ENCODE measurements at regions not wholly inside any gene's neighbourhood (a gene's known extent, or its start where the extent isn't known, plus 50 kb on each side); places are given as distances from the start of the nearest gene placed in this dataset.

GRCh38 chr10:125226005-125226404, 65.6 kb upstream of the CTBP2 start:
- Histone ChIP-seq H3K79me2 (ENCODE audit: insufficient read depth, low read length) (no peaks in the 10 kb centered on the region), H3K36me3 (ENCODE audit: insufficient read depth, low read length) (no peaks in the 10 kb centered on the region), H3K9me3 (ENCODE audit: insufficient read depth, low read depth, low read length) (peaks cover 8% of the 10 kb centered on the region; the same call in 1 of the 2 replicates), H3K4me2 (ENCODE audit: low read depth, low read length, poor library complexity, severe bottlenecking) (no peak overlapping the region), H3K27me3 (ENCODE audit: insufficient read depth, low read length, poor library complexity, severe bottlenecking) (no peaks in the 10 kb centered on the region), H4K20me1 (ENCODE audit: insufficient read depth, low read length, poor library complexity, severe bottlenecking) (no peaks in the 10 kb centered on the region), H2AFZ (ENCODE audit: low read length) (no peak overlapping the region), H3K9ac (ENCODE audit: low read depth, low read length, poor library complexity, severe bottlenecking) (no peak overlapping the region), H3K9me2 (replicated peaks; ENCODE audit: low read depth, low read length) (no peaks in the 10 kb centered on the region), H3F3A (ENCODE audit: low read depth) (no peaks in the 10 kb centered on the region), H3K4me1 (ENCODE audit: insufficient read depth, low read length, poor library complexity, severe bottlenecking) (no peaks in the 10 kb centered on the region), H3K4me3 (ENCODE audit: low read length, poor library complexity, severe bottlenecking) (no peak overlapping the region)
- TF ChIP-seq EZH2phosphoT487 (IDR thresholded peaks at IDR 0.05; ENCODE audit: borderline replicate concordance) = no peak
- no peak for TF ChIP-seq CTCF (conservative IDR thresholded peaks at IDR 0.05; ENCODE audit: low read length)

GRCh38 chr10:125225051-125225450, 64.7 kb upstream of the CTBP2 start:
- H2AFZ ChIP-seq (ENCODE audit: low read length) = no peak overlapping the region
- H4K20me1 ChIP-seq (ENCODE audit: insufficient read depth, low read length, poor library complexity, severe bottlenecking) = no peaks in the 10 kb centered on the region
- H3F3A ChIP-seq (ENCODE audit: low read depth) = no peaks in the 10 kb centered on the region
- H3K9me3 ChIP-seq (ENCODE audit: insufficient read depth, low read depth, low read length) = peaks cover 9% of the 10 kb centered on the region; the same call in 1 of the 2 replicates
- no peaks in the 10 kb centered on the region for H3K36me3 ChIP-seq (ENCODE audit: insufficient read depth, low read length)
- no peak overlapping the region for H3K4me3 ChIP-seq (ENCODE audit: low read length, poor library complexity, severe bottlenecking)
- no peak overlapping the region for H3K9ac ChIP-seq (ENCODE audit: low read depth, low read length, poor library complexity, severe bottlenecking)
- no peak overlapping the region for H3K4me2 ChIP-seq (ENCODE audit: low read depth, low read length, poor library complexity, severe bottlenecking)
- TF ChIP-seq EZH2phosphoT487 (IDR thresholded peaks at IDR 0.05; ENCODE audit: borderline replicate concordance) (no peak), CTCF (conservative IDR thresholded peaks at IDR 0.05; ENCODE audit: low read length) (no peak)
- no peaks in the 10 kb centered on the region for H3K9me2 ChIP-seq (replicated peaks; ENCODE audit: low read depth, low read length)
- H3K4me1 ChIP-seq (ENCODE audit: insufficient read depth, low read length, poor library complexity, severe bottlenecking) = no peaks in the 10 kb centered on the region
- H3K79me2 ChIP-seq (ENCODE audit: insufficient read depth, low read length) = no peaks in the 10 kb centered on the region
- no peaks in the 10 kb centered on the region for H3K27me3 ChIP-seq (ENCODE audit: insufficient read depth, low read length, poor library complexity, severe bottlenecking)

GRCh38 chr10:125222515-125223308, 62.3 kb upstream of the CTBP2 start:
- Histone ChIP-seq H3K4me1 (ENCODE audit: insufficient read depth, low read length, poor library complexity, severe bottlenecking) (no peaks in the 10 kb centered on the region), H3K9ac (ENCODE audit: low read depth, low read length, poor library complexity, severe bottlenecking) (no peak overlapping the region), H3K4me2 (ENCODE audit: low read depth, low read length, poor library complexity, severe bottlenecking) (no peak overlapping the region), H3K9me2 (replicated peaks; ENCODE audit: low read depth, low read length) (no peaks in the 10 kb centered on the region), H3K27me3 (ENCODE audit: insufficient read depth, low read length, poor library complexity, severe bottlenecking) (no peaks in the 10 kb centered on the region), H4K20me1 (ENCODE audit: insufficient read depth, low read length, poor library complexity, severe bottlenecking) (no peaks in the 10 kb centered on the region), H3F3A (ENCODE audit: low read depth) (no peaks in the 10 kb centered on the region), H3K4me3 (ENCODE audit: low read length, poor library complexity, severe bottlenecking) (no peak overlapping the region), H3K36me3 (ENCODE audit: insufficient read depth, low read length) (no peaks in the 10 kb centered on the region), H3K79me2 (ENCODE audit: insufficient read depth, low read length) (no peaks in the 10 kb centered on the region), H2AFZ (ENCODE audit: low read length) (no peak overlapping the region), H3K9me3 (ENCODE audit: insufficient read depth, low read depth, low read length) (peaks cover 17% of the 10 kb centered on the region; the same call in 1 of the 2 replicates)
- no peak for TF ChIP-seq CTCF (conservative IDR thresholded peaks at IDR 0.05; ENCODE audit: low read length)
- TF ChIP-seq EZH2phosphoT487 (IDR thresholded peaks at IDR 0.05; ENCODE audit: borderline replicate concordance) = no peak
